ENCODE measurements at regions not wholly inside any gene's neighbourhood (a gene's known extent, or its start where the extent isn't known, plus 50 kb on each side); places are given as distances from the start of the nearest gene placed in this dataset.
"Not testable (repeated sequence)": the region's sequence is repeated elsewhere in the genome, so short reads cannot be mapped to it uniquely, and the experiment has no call there.

- Histone ChIP-seq H3K36me3 (no peaks in the 10 kb centered on the region), H3K9me3 (no peaks in the 10 kb centered on the region), H3K4me1 (no peaks in the 10 kb centered on the region), H3K27ac (no peak overlapping the region), H3K27me3 (no peaks in the 10 kb centered on the region), H3K4me3 (no peak overlapping the region)
- DNase-seq (no peak), FAIRE-seq (no peak), ATAC-seq (no peak)
- 62 to 64% methylated on average over 6 of the region's 6 CpGs for WGBS, 2 donors
- intact Hi-C loops (cut with DNase I), result no loop called here
- TF ChIP-seq, protein P1, sequence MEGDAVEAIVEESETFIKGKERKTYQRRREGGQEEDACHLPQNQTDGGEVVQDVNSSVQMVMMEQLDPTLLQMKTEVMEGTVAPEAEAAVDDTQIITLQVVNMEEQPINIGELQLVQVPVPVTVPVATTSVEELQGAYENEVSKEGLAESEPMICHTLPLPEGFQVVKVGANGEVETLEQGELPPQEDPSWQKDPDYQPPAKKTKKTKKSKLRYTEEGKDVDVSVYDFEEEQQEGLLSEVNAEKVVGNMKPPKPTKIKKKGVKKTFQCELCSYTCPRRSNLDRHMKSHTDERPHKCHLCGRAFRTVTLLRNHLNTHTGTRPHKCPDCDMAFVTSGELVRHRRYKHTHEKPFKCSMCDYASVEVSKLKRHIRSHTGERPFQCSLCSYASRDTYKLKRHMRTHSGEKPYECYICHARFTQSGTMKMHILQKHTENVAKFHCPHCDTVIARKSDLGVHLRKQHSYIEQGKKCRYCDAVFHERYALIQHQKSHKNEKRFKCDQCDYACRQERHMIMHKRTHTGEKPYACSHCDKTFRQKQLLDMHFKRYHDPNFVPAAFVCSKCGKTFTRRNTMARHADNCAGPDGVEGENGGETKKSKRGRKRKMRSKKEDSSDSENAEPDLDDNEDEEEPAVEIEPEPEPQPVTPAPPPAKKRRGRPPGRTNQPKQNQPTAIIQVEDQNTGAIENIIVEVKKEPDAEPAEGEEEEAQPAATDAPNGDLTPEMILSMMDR (IDR thresholded peaks at IDR 0.05), result no peak
Measured at GRCh38 chr6:68506911-68507310, 128.2 kb upstream of the ADGRB3 start.

- Histone ChIP-seq H3K4me1 (no peaks in the 10 kb centered on the region), H3K27ac (no peak overlapping the region), H3K9me3 (no peaks in the 10 kb centered on the region), H3K27me3 (no peaks in the 10 kb centered on the region), H3K36me3 (no peaks in the 10 kb centered on the region), H3K4me3 (no peak overlapping the region)
- no peak for ATAC-seq
- WGBS, 2 donors, result 78 to 87% methylated on average over 1 of the region's 1 CpG
- TF ChIP-seq, protein P1 (IDR thresholded peaks at IDR 0.05), result no peak
- no peak for FAIRE-seq
- no peak for DNase-seq
- intact Hi-C loops (cut with DNase I), result no loop called here
Measured at GRCh38 chr6:68502946-68503345, 132.1 kb upstream of the ADGRB3 start.

DNA sequence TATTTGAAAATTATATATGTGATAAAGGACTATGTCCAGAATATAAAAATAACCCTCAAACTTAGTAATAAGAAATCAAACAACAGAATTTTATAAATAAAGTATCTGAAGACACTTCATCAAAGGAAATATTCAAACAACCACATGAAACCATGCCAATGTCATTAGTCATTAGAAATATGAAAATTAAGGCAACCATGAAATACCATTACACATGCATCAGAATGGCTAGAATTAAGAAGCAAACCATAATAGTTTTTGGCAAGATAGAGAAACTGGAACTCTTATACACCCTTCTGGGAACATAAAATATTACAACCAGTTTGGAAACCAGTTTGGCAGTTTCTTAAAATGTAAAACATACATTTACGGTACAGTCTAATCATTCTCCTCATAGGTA lies 137.2 kb upstream of the ADGRB3 start:
- Histone ChIP-seq H3K4me1 (no peaks in the 10 kb centered on the region), H3K4me3 (no peak overlapping the region), H3K27me3 (no peaks in the 10 kb centered on the region), H3K36me3 (no peaks in the 10 kb centered on the region), H3K27ac (no peak overlapping the region), H3K9me3 (no peaks in the 10 kb centered on the region)
- TF ChIP-seq, protein P1 (IDR thresholded peaks at IDR 0.05), result no peak
- intact Hi-C loops (cut with DNase I), result no loop called here
- ATAC-seq, result no peak
- no peak for FAIRE-seq
- no peak for DNase-seq
- 64 to 89% methylated on average over 1 of the region's 1 CpG for WGBS, 2 donors

- 66 to 77% methylated on average over 3 of the region's 3 CpGs for WGBS, 2 donors
- H3K4me1 ChIP-seq; ATAC-seq; FAIRE-seq; H3K27ac ChIP-seq; H3K36me3 ChIP-seq; intact Hi-C loops (cut with DNase I); H3K9me3 ChIP-seq; DNase-seq; H3K27me3 ChIP-seq; H3K4me3 ChIP-seq: not testable (repeated sequence)
Measured at GRCh38 chr6:68494880-68495279, 140.2 kb upstream of the ADGRB3 start.

DNA sequence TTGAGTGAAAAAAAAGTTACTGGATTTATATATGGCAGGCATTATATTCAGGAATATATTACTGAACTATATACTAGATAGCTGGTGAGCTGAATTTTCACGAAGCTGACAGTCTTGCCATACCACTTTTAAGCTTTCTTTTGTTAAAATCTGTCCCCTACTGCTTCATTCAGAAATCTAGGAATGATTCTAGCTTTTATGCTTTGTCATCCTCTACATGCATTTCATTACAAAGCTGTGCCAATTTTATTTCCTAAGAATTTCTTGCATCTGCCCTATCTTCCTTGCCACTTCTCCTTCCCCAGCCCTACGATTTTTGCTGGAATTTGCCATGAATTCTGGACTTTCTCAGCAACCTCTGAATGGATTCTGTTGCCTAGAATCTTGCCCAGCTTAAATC lies 158.5 kb upstream of the ADGRB3 start:
- TF ChIP-seq, protein P1 (IDR thresholded peaks at IDR 0.05), result no peak
- intact Hi-C loops (cut with DNase I), result no loop called here
- no peak for ATAC-seq
- Histone ChIP-seq H3K4me3 (no peak overlapping the region), H3K36me3 (no peaks in the 10 kb centered on the region), H3K27ac (no peak overlapping the region), H3K9me3 (no peaks in the 10 kb centered on the region), H3K4me1 (no peaks in the 10 kb centered on the region), H3K27me3 (no peaks in the 10 kb centered on the region)
- no peak for FAIRE-seq
- no peak for DNase-seq
- WGBS, 2 donors, result 30 to 39% methylated on average over 2 of the region's 2 CpGs

All from pancreas (tissue), 10 donors.